ENCODE measurements at regions not wholly inside any gene's neighbourhood (a gene's known extent, or its start where the extent isn't known, plus 50 kb on each side); places are given as distances from the start of the nearest gene placed in this dataset.
"Not testable (repeated sequence)": the region's sequence is repeated elsewhere in the genome, so short reads cannot be mapped to it uniquely, and the experiment has no call there.

GRCh38 chr18:9003406-9004100, 98.9 kb upstream of the NDUFV2 start:
- no peak for DNase-seq (ENCODE audit: low read depth, low spot score)
- H3K9me3 ChIP-seq (replicated peaks; ENCODE audit: control insufficient read depth, insufficient read depth, low read length) = no peaks in the 10 kb centered on the region
- no peaks in the 10 kb centered on the region for H4K20me1 ChIP-seq (replicated peaks; ENCODE audit: control insufficient read depth, extremely low read depth, insufficient read depth, low read length)
- H3K27ac ChIP-seq (ENCODE audit: insufficient read depth, low read depth, low read length) = no peak overlapping the region
- TF ChIP-seq POLR2AphosphoS5 (IDR thresholded peaks at IDR 0.05; ENCODE audit: insufficient read depth, low read depth, low read length) = no peak
- TF ChIP-seq JUN (IDR thresholded peaks at IDR 0.05; ENCODE audit: borderline replicate concordance, insufficient read depth, insufficient read length, low read depth) = no peak
- TF ChIP-seq CTCF (IDR thresholded peaks at IDR 0.05; ENCODE audit: extremely low read depth in 1 of 2, insufficient read depth in 1 of 2, low read depth in 1 of 2, low read length in 2 of 2) = no peak
- TF ChIP-seq MAX (IDR thresholded peaks at IDR 0.05; ENCODE audit: insufficient read depth, insufficient read length) = no peak
- TF ChIP-seq POLR2A (IDR thresholded peaks at IDR 0.05; ENCODE audit: low read depth, low read length) = no peak
- TF ChIP-seq FOS (IDR thresholded peaks at IDR 0.05; ENCODE audit: borderline replicate concordance, insufficient read depth, low read length) = no peak
- TF ChIP-seq EZH2 (IDR thresholded peaks at IDR 0.05; ENCODE audit: borderline replicate concordance, low read depth, low read length, severe bottlenecking) = no peak
- no peak for TF ChIP-seq GATA2 (IDR thresholded peaks at IDR 0.05; ENCODE audit: insufficient read depth, insufficient read length, low read depth, low read length)
- TF ChIP-seq MYC (IDR thresholded peaks at IDR 0.05; ENCODE audit: low read depth, low read length) = no peak
- ChIA-PET CTCF (no interaction called here), POLR2A (no interaction called here)
- intact Hi-C loops (cut with micrococcal nuclease) = no loop called here
- no peak overlapping the region for H2AFZ ChIP-seq (ENCODE audit: low read depth, low read length)
- H3K36me3 ChIP-seq (ENCODE audit: control insufficient read depth in 2 of 2, extremely low read depth in 1 of 2, insufficient read depth in 2 of 2, low read length in 2 of 2) = no peaks in the 10 kb centered on the region
- no peaks in the 10 kb centered on the region for H3K79me2 ChIP-seq (ENCODE audit: control insufficient read depth, insufficient read depth, low read length)
- dilution Hi-C loops (cut with MboI; ENCODE audit: extremely low pct_ligation_motif_present, low sequenced_read_pairs) = no loop called here
- no peak overlapping the region for H3K9ac ChIP-seq (replicated peaks; ENCODE audit: extremely low read depth, insufficient read depth, low read length)
- no TSS peak for BruUV-seq (replicated peaks)
- H3K4me2 ChIP-seq (ENCODE audit: insufficient read depth, low read length) = no peak overlapping the region
- H3K4me1 ChIP-seq (ENCODE audit: control insufficient read depth, extremely low read depth, insufficient read depth, low read length) = peaks cover 13% of the 10 kb centered on the region
- no peaks in the 10 kb centered on the region for H3K9me1 ChIP-seq (replicated peaks; ENCODE audit: control insufficient read depth, extremely low read depth, insufficient read depth, low read length)
- no peak overlapping the region for H3K4me3 ChIP-seq (replicated peaks in 1 of 3; ENCODE audit: insufficient read depth in 1 of 3, low read depth in 1 of 3, low read length in 3 of 3)
- no peaks in the 10 kb centered on the region for H3K27me3 ChIP-seq (ENCODE audit: control insufficient read depth in 2 of 2, insufficient read depth in 2 of 2, low read length in 2 of 2)
- no peak for FAIRE-seq

GRCh38 chr18:9004308-9004707, 98.2 kb upstream of the NDUFV2 start:
- H3K27ac ChIP-seq (ENCODE audit: insufficient read depth, low read depth, low read length); H3K79me2 ChIP-seq (ENCODE audit: control insufficient read depth, insufficient read depth, low read length); H4K20me1 ChIP-seq (replicated peaks; ENCODE audit: control insufficient read depth, extremely low read depth, insufficient read depth, low read length); H3K27me3 ChIP-seq (ENCODE audit: control insufficient read depth in 2 of 2, insufficient read depth in 2 of 2, low read length in 2 of 2); H3K36me3 ChIP-seq (ENCODE audit: control insufficient read depth in 2 of 2, extremely low read depth in 1 of 2, insufficient read depth in 2 of 2, low read length in 2 of 2); H2AFZ ChIP-seq (ENCODE audit: low read depth, low read length); DNase-seq (ENCODE audit: low read depth, low spot score); BruUV-seq (replicated peaks); H3K9me3 ChIP-seq (replicated peaks; ENCODE audit: control insufficient read depth, insufficient read depth, low read length); dilution Hi-C loops (cut with MboI; ENCODE audit: extremely low pct_ligation_motif_present, low sequenced_read_pairs); H3K9me1 ChIP-seq (replicated peaks; ENCODE audit: control insufficient read depth, extremely low read depth, insufficient read depth, low read length); intact Hi-C loops (cut with micrococcal nuclease); POLR2A ChIA-PET; H3K4me3 ChIP-seq (replicated peaks in 1 of 3; ENCODE audit: insufficient read depth in 1 of 3, low read depth in 1 of 3, low read length in 3 of 3); FAIRE-seq; H3K4me2 ChIP-seq (ENCODE audit: insufficient read depth, low read length); H3K9ac ChIP-seq (replicated peaks; ENCODE audit: extremely low read depth, insufficient read depth, low read length): not testable (repeated sequence)
- peaks cover 15% of the 10 kb centered on the region for H3K4me1 ChIP-seq (ENCODE audit: control insufficient read depth, extremely low read depth, insufficient read depth, low read length)
- CTCF ChIA-PET = interaction anchor here (2.2 kb wide), 1 partner anchor 16 kb away, joined by 6 read pairs; no protein-coding TSS in a partner anchor

GRCh38 chr18:9007700-9008099, 94.8 kb upstream of the NDUFV2 start:
- POLR2A ChIA-PET; H3K9ac ChIP-seq (replicated peaks; ENCODE audit: extremely low read depth, insufficient read depth, low read length); H3K27me3 ChIP-seq (ENCODE audit: control insufficient read depth in 2 of 2, insufficient read depth in 2 of 2, low read length in 2 of 2); H3K9me3 ChIP-seq (replicated peaks; ENCODE audit: control insufficient read depth, insufficient read depth, low read length); H4K20me1 ChIP-seq (replicated peaks; ENCODE audit: control insufficient read depth, extremely low read depth, insufficient read depth, low read length); H3K4me2 ChIP-seq (ENCODE audit: insufficient read depth, low read length); FAIRE-seq; intact Hi-C loops (cut with micrococcal nuclease); H3K36me3 ChIP-seq (ENCODE audit: control insufficient read depth in 2 of 2, extremely low read depth in 1 of 2, insufficient read depth in 2 of 2, low read length in 2 of 2); H2AFZ ChIP-seq (ENCODE audit: low read depth, low read length); H3K79me2 ChIP-seq (ENCODE audit: control insufficient read depth, insufficient read depth, low read length); H3K4me3 ChIP-seq (replicated peaks in 1 of 3; ENCODE audit: insufficient read depth in 1 of 3, low read depth in 1 of 3, low read length in 3 of 3); dilution Hi-C loops (cut with MboI; ENCODE audit: extremely low pct_ligation_motif_present, low sequenced_read_pairs); H3K27ac ChIP-seq (ENCODE audit: insufficient read depth, low read depth, low read length); BruUV-seq (replicated peaks); H3K9me1 ChIP-seq (replicated peaks; ENCODE audit: control insufficient read depth, extremely low read depth, insufficient read depth, low read length); DNase-seq (ENCODE audit: low read depth, low spot score): not testable (repeated sequence)
- H3K4me1 ChIP-seq (ENCODE audit: control insufficient read depth, extremely low read depth, insufficient read depth, low read length) = peaks cover 15% of the 10 kb centered on the region
- CTCF ChIA-PET = interaction anchor here (0.6 kb wide), 1 partner anchor 25 kb away, joined by 3 read pairs; no protein-coding TSS in a partner anchor
